ENCODE measurements at regions not wholly inside any gene's neighbourhood (a gene's known extent, or its start where the extent isn't known, plus 50 kb on each side); places are given as distances from the start of the nearest gene placed in this dataset.

MicroRNAs in the stretch of these regions (microRNA counts, 767-probe panel; counts per million panel counts)
- microRNA hsa-miR-557 = 0 to 152 counts per million in 2 donors

Small RNA genes in the stretch of these regions (microRNA-seq; reads per million reads assigned to microRNA genes)
- 0 reads per million in 2 donors for gene MIR557 (ENCODE audit: borderline number of aligned reads in 2 of 2, borderline replicate concordance in 1 of 2)

Small RNA genes in the stretch of these regions (small RNA-seq; reads per million reads assigned to genes)
- gene MIR557 = 0 reads per million in 2 donors

Data from testis (tissue), 2 donors.